ENCODE measurements at regions not wholly inside any gene's neighbourhood (a gene's known extent, or its start where the extent isn't known, plus 50 kb on each side); places are given as distances from the start of the nearest gene placed in this dataset.

GRCh38 chr11:112583261-112583893, 322.7 kb upstream of the PLET1 start:
- TF ChIP-seq POLR2AphosphoS5 (IDR thresholded peaks at IDR 0.05; ENCODE audit: low read depth, low read length) (no peak), POLR2A (IDR thresholded peaks at IDR 0.05; ENCODE audit: low read depth, low read length) (no peak), TAF1 (IDR thresholded peaks at IDR 0.05; ENCODE audit: low read depth, low read length) (no peak), SPI1 (IDR thresholded peaks at IDR 0.05; ENCODE audit: low read depth, low read length) (no peak), PAX5 (IDR thresholded peaks at IDR 0.05; ENCODE audit: insufficient read depth, low read length, severe bottlenecking) (no peak), POU2F2 (IDR thresholded peaks at IDR 0.05; ENCODE audit: low read depth, low read length) (peak; percentile 97)

Measured in GM12891 (cell line).